PC-3 (cell line): ENCODE measurements at regions not wholly inside any gene's neighbourhood (a gene's known extent, or its start where the extent isn't known, plus 50 kb on each side); places are given as distances from the start of the nearest gene placed in this dataset.

Source experiments
- ATAC-seq: fragments of 200-7000 bp; cut with Tn5 transposase; 2 replicates; pipeline ENCODE4 v1.9.1; 2020; ENCODE audit warnings: mild to moderate bottlenecking, moderate library complexity
- BruUV-seq: library from RNA; stranded (reverse); fragments of 400-500 nt; replicated peaks from 2 replicates; lab custom pipeline; 2021; lab: Mats Ljungman, UMichigan
- CTCF ChIA-PET: fragments of 300-600 bp; sonication (Branson Sonifier 250); formaldehyde crosslinking; loops from one replicate; lab custom pipeline; 2022; ENCODE audit warnings: antibody characterized with exemption; lab: Charles Lee
- POLR2A ChIA-PET: fragments of 300-600 bp; sonication (Branson Sonifier 250); formaldehyde crosslinking; loops from one replicate; lab custom pipeline; 2022; ENCODE audit warnings: antibody characterized with exemption; ENCODE audit not compliant: unreplicated experiment; lab: Charles Lee
- DNase-seq: peaks from one replicate; pipeline ENCODE4 v3.0.0-alpha.2; 2015
- H2AFZ ChIP-seq: fragments of 300-600 bp; sonication (generic); 2 replicates; pipeline ENCODE4 v1.6.0; 2016; ENCODE audit warnings: antibody characterized with exemption, low read length
- H3F3A ChIP-seq: fragments of 300-600 bp; sonication (generic); one replicate; pipeline ENCODE4 v1.6.0; 2017; ENCODE audit warnings: antibody characterized with exemption, low read length, control low read depth, mild to moderate bottlenecking; ENCODE audit not compliant: unreplicated experiment
- H3K27ac ChIP-seq: fragments of 300-600 bp; sonication (generic); 2 replicates; pipeline ENCODE4 v1.5.1; 2016; ENCODE audit warnings: mild to moderate bottlenecking, low read length
- H3K27me3 ChIP-seq: fragments of 300-600 bp; sonication (generic); 2 replicates; pipeline ENCODE4 v1.6.1; 2016; ENCODE audit warnings: low read length, mixed read lengths
- H3K36me3 ChIP-seq: fragments of 300-600 bp; sonication (generic); 2 replicates; pipeline ENCODE4 v1.6.1; 2016; ENCODE audit warnings: low read depth, mixed run types, low read length, mixed read lengths
- H3K4me1 ChIP-seq: fragments of 300-600 bp; sonication (generic); 2 replicates; pipeline ENCODE4 v1.5.1; 2016; ENCODE audit warnings: low read length; ENCODE audit not compliant: insufficient read depth
- H3K4me2 ChIP-seq: fragments of 300-600 bp; sonication (generic); 2 replicates; pipeline ENCODE4 v1.6.0; 2016; ENCODE audit warnings: low read length
- H3K4me3 ChIP-seq: fragments of 300-600 bp; sonication (generic); 2 replicates; pipeline ENCODE4 v1.5.1; 2016; ENCODE audit warnings: mild to moderate bottlenecking, low read length, mixed read lengths
- H3K79me2 ChIP-seq: fragments of 300-600 bp; sonication (generic); 2 replicates; pipeline ENCODE4 v1.6.1; 2017; ENCODE audit warnings: low read length, mixed read lengths
- H3K9ac ChIP-seq: fragments of 300-600 bp; sonication (generic); 2 replicates; pipeline ENCODE4 v1.6.0; 2016; ENCODE audit warnings: mild to moderate bottlenecking, low read length
- H3K9me2 ChIP-seq: fragments of 300-600 bp; sonication (generic); replicated peaks from 2 replicates; pipeline ENCODE4 v1.6.1; 2016; ENCODE audit warnings: mixed run types, low read length, mixed read lengths
- H3K9me3 ChIP-seq: fragments of 300-600 bp; sonication (generic); 2 replicates; pipeline ENCODE4 v1.6.1; 2016; ENCODE audit warnings: low read length, mixed read lengths
- H4K20me1 ChIP-seq: fragments of 300-600 bp; sonication (generic); 2 replicates; pipeline ENCODE4 v1.6.1; 2016; ENCODE audit warnings: low read length, mixed read lengths
- CTCF ChIP-seq: fragments of 300-600 bp; sonication (generic); conservative IDR thresholded peaks from 2 replicates; pipeline ENCODE4 v1.5.1; 2017; ENCODE audit warnings: antibody characterized with exemption, low read depth, mild to moderate bottlenecking, low read length
- EZH2 ChIP-seq: fragments of 300-600 bp; sonication (generic); IDR thresholded peaks from one replicate; pipeline ENCODE4 v1.6.1; 2017; ENCODE audit warnings: antibody characterized with exemption, mild to moderate bottlenecking, low read length; ENCODE audit not compliant: unreplicated experiment
- EZH2phosphoT487 ChIP-seq: fragments of 300-600 bp; sonication (generic); IDR thresholded peaks from 2 replicates; pipeline ENCODE4 v1.6.1; 2018; ENCODE audit warnings: mild to moderate bottlenecking, antibody characterized with exemption, low read length, borderline replicate concordance
- intact Hi-C: fragments of 100-400 bp; cut with micrococcal nuclease; formaldehyde crosslinking; loops from 2 replicates; pipeline ENCODE4 v1.9.0; 2023

DNA sequence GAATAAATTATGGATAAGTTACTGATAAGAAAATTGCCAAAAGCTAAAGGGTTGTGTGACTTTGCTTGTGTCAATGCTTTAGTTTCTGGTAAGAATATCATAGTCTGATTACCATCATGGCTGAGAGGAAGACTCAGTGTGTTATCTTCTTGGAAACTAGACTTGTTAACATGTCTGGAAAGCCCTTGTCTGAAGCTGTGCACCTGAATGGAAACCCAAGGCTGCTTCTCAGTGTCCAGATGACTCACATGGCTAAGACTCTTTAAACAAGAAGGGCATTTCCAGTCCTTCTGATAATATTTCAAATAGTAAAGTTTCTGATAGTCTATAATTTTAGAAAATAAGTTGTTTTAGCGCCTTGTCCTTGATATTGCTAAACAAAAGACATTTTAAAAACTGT, 1092.7 kb downstream of the PLA2G4A start:
- H3K27me3 ChIP-seq, result no peaks in the 10 kb centered on the region
- no peak overlapping the region for H3K4me2 ChIP-seq
- ChIA-PET POLR2A (no interaction called here), CTCF (no interaction called here)
- H4K20me1 ChIP-seq, result no peaks in the 10 kb centered on the region
- no peaks in the 10 kb centered on the region for H3F3A ChIP-seq
- BruUV-seq, result no TSS peak
- TF ChIP-seq EZH2, result no peak
- no peak for TF ChIP-seq CTCF
- no peak for TF ChIP-seq EZH2phosphoT487
- no peaks in the 10 kb centered on the region for H3K9me3 ChIP-seq
- no peak for ATAC-seq
- H3K4me3 ChIP-seq, result no peak overlapping the region
- H3K9me2 ChIP-seq, result no peaks in the 10 kb centered on the region
- no peaks in the 10 kb centered on the region for H3K4me1 ChIP-seq
- intact Hi-C loops, result no loop called here
- no peak overlapping the region for H2AFZ ChIP-seq
- no peak overlapping the region for H3K9ac ChIP-seq
- no peak overlapping the region for H3K27ac ChIP-seq
- DNase-seq, result no peak
- H3K36me3 ChIP-seq, result no peaks in the 10 kb centered on the region
- no peaks in the 10 kb centered on the region for H3K79me2 ChIP-seq

DNA sequence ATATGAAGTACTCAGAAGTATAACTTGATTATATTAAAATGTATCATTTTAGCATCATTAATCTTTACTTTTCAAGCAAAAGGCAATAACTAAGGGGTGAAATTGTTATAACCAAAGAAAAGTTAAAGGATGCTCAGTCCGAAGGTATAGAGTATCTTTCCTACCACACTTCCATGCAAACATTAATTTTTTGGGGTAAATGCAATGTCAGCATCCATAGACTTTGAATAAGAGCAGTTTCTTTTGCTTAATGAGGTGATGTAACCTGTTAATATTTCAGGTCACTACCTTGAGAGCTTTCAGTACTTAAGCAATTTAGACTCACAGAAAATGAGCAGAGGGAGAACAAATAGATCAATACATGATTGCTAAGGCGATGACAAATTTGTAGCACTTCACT, 1093.5 kb downstream of the PLA2G4A start:
- BruUV-seq, result no TSS peak
- DNase-seq (no peak), ATAC-seq (no peak)
- ChIA-PET POLR2A (no interaction called here), CTCF (no interaction called here)
- intact Hi-C loops, result no loop called here
- no peak for TF ChIP-seq EZH2
- no peak for TF ChIP-seq CTCF
- TF ChIP-seq EZH2phosphoT487, result no peak
- no peaks in the 10 kb centered on the region for H3K36me3 ChIP-seq
- H3K27me3 ChIP-seq, result no peaks in the 10 kb centered on the region
- H3K79me2 ChIP-seq, result no peaks in the 10 kb centered on the region
- H3K4me1 ChIP-seq, result no peaks in the 10 kb centered on the region
- H3K4me2 ChIP-seq, result no peak overlapping the region
- no peak overlapping the region for H3K27ac ChIP-seq
- no peak overlapping the region for H3K4me3 ChIP-seq
- H3K9me3 ChIP-seq, result no peaks in the 10 kb centered on the region
- H4K20me1 ChIP-seq, result no peaks in the 10 kb centered on the region
- H3F3A ChIP-seq, result no peaks in the 10 kb centered on the region
- H2AFZ ChIP-seq, result no peak overlapping the region
- H3K9ac ChIP-seq, result no peak overlapping the region
- no peaks in the 10 kb centered on the region for H3K9me2 ChIP-seq

GRCh38 chr1:187924252-187924651, 1095.5 kb downstream of the PLA2G4A start:
- no peaks in the 10 kb centered on the region for H3K9me2 ChIP-seq
- no peaks in the 10 kb centered on the region for H3F3A ChIP-seq
- ChIA-PET POLR2A (no interaction called here), CTCF (no interaction called here)
- DNase-seq, result no peak
- BruUV-seq, result no TSS peak
- no peak overlapping the region for H3K4me3 ChIP-seq
- H3K9ac ChIP-seq, result no peak overlapping the region
- no peak overlapping the region for H3K27ac ChIP-seq
- H3K9me3 ChIP-seq, result no peaks in the 10 kb centered on the region
- H2AFZ ChIP-seq, result no peak overlapping the region
- ATAC-seq, result no peak
- no peaks in the 10 kb centered on the region for H4K20me1 ChIP-seq
- no peaks in the 10 kb centered on the region for H3K4me1 ChIP-seq
- H3K4me2 ChIP-seq, result no peak overlapping the region
- no peaks in the 10 kb centered on the region for H3K36me3 ChIP-seq
- intact Hi-C loops, result no loop called here
- H3K27me3 ChIP-seq, result no peaks in the 10 kb centered on the region
- TF ChIP-seq EZH2 (no peak), CTCF (no peak)
- H3K79me2 ChIP-seq, result no peaks in the 10 kb centered on the region
